GM18861 (cell line): ENCODE measurements at regions not wholly inside any gene's neighbourhood (a gene's known extent, or its start where the extent isn't known, plus 50 kb on each side); places are given as distances from the start of the nearest gene placed in this dataset.

Experiments used
- ATAC-seq: cut with Tn5 transposase; IDR thresholded peaks from one replicate; pipeline ENCODE4 v1.9.1; 2021; ENCODE audit not compliant: unreplicated experiment

GRCh38 chr6:22399693-22400092, 102.9 kb upstream of the PRL start:
- ATAC-seq = no peak

- ATAC-seq = no peak
Measured at GRCh38 chr6:22401206-22401605, 104.4 kb upstream of the PRL start.

GRCh38 chr6:22401932-22402331, 105.1 kb upstream of the PRL start:
- no peak for ATAC-seq

- no peak for ATAC-seq
Measured at GRCh38 chr6:22409486-22409885, 112.7 kb upstream of the PRL start.

GRCh38 chr6:22411376-22412105, 114.7 kb upstream of the PRL start:
- ATAC-seq = no peak

GRCh38 chr6:22412994-22413393, 116.2 kb upstream of the PRL start:
- ATAC-seq = no peak

GRCh38 chr6:22413681-22414311, 117.0 kb upstream of the PRL start:
- no peak for ATAC-seq

GRCh38 chr6:22418714-22419113, 121.9 kb upstream of the PRL start:
- no peak for ATAC-seq

GRCh38 chr6:22421198-22421597, 124.4 kb upstream of the PRL start:
- ATAC-seq = no peak

GRCh38 chr6:22424196-22424595, 127.4 kb upstream of the PRL start:
- ATAC-seq = no peak

GRCh38 chr6:22432060-22432459, 135.2 kb upstream of the PRL start:
- ATAC-seq = no peak

GRCh38 chr6:22433745-22434144, 135.6 kb upstream of the HDGFL1 start:
- ATAC-seq = no peak

- no peak for ATAC-seq
Measured at GRCh38 chr6:22435151-22435550, 134.2 kb upstream of the HDGFL1 start.

- no peak for ATAC-seq
Measured at GRCh38 chr6:22436134-22436533, 133.2 kb upstream of the HDGFL1 start.

GRCh38 chr6:22437665-22438064, 131.7 kb upstream of the HDGFL1 start:
- ATAC-seq = no peak

- ATAC-seq = no peak
Measured at GRCh38 chr6:22442826-22443225, 126.5 kb upstream of the HDGFL1 start.

GRCh38 chr6:22444330-22444729, 125.0 kb upstream of the HDGFL1 start:
- ATAC-seq = no peak

- no peak for ATAC-seq
Measured at GRCh38 chr6:22445946-22446345, 123.4 kb upstream of the HDGFL1 start.

GRCh38 chr6:22447249-22448196, 121.8 kb upstream of the HDGFL1 start:
- ATAC-seq = no peak

- ATAC-seq = no peak
Measured at GRCh38 chr6:22448291-22448711, 121.1 kb upstream of the HDGFL1 start.

- ATAC-seq = no peak
Measured at GRCh38 chr6:22451962-22452361, 117.4 kb upstream of the HDGFL1 start.

GRCh38 chr6:22455378-22455777, 114.0 kb upstream of the HDGFL1 start:
- no peak for ATAC-seq
